Fibroblast of pulmonary artery (primary cell): ENCODE measurements at regions not wholly inside any gene's neighbourhood (a gene's known extent, or its start where the extent isn't known, plus 50 kb on each side); places are given as distances from the start of the nearest gene placed in this dataset.

Source experiments
- DNase-seq: peaks from one replicate; pipeline ENCODE4 v3.0.0-alpha.2; 2010; ENCODE audit warnings: low read depth
- H3K4me3 ChIP-seq: replicated peaks from 2 replicates; pipeline ENCODE4 v1.5.1; 2011; ENCODE audit warnings: low read depth, mild to moderate bottlenecking, control low read depth, low read length, moderate library complexity
- CTCF ChIP-seq: IDR thresholded peaks from 2 replicates; pipeline ENCODE4 v1.5.1; 2011; ENCODE audit warnings: mild to moderate bottlenecking, control low read depth, low read length, inconsistent platforms; ENCODE audit errors: missing control alignments

- no peak for DNase-seq
- no peak overlapping the region for H3K4me3 ChIP-seq
- TF ChIP-seq CTCF, result no peak
Observed at GRCh38 chr11:119545978-119546915, 123.3 kb upstream of the THY1 start.

- DNase-seq, result no peak
- H3K4me3 ChIP-seq, result no peak overlapping the region
- TF ChIP-seq CTCF, result no peak
Observed at GRCh38 chr11:119540370-119541125, 117.6 kb upstream of the THY1 start.

- no peak overlapping the region for H3K4me3 ChIP-seq
- no peak for TF ChIP-seq CTCF
- no peak for DNase-seq
Observed at GRCh38 chr11:119539583-119539982, 116.6 kb upstream of the THY1 start.

GRCh38 chr11:119538753-119539152 lies 115.8 kb upstream of the THY1 start:
- H3K4me3 ChIP-seq, result no peak overlapping the region
- DNase-seq, result no peak
- TF ChIP-seq CTCF, result no peak

- no peak overlapping the region for H3K4me3 ChIP-seq
- DNase-seq, result no peak
- TF ChIP-seq CTCF, result no peak
Observed at GRCh38 chr11:119537306-119538253, 114.6 kb upstream of the THY1 start.

- TF ChIP-seq CTCF, result no peak
- DNase-seq, result no peak
Observed at GRCh38 chr11:119536801-119537200, 113.8 kb upstream of the THY1 start.

More at GRCh38 chr11:119536801-119537200, 113.8 kb upstream of the THY1 start:
- H3K4me3 ChIP-seq, result no peak overlapping the region
